ENCODE measurements at regions not wholly inside any gene's neighbourhood (a gene's known extent, or its start where the extent isn't known, plus 50 kb on each side); places are given as distances from the start of the nearest gene placed in this dataset.

GRCh38 chr5:138659561-138659960 lies 84.4 kb upstream of the HSPA9 start:
- TF ChIP-seq ZFX (IDR thresholded peaks at IDR 0.05; ENCODE audit: borderline replicate concordance) (no peak), CTCF (IDR thresholded peaks at IDR 0.05) (no peak)
- no peak overlapping the region for H3K27ac ChIP-seq

- TF ChIP-seq ZFX (IDR thresholded peaks at IDR 0.05; ENCODE audit: borderline replicate concordance) (no peak), CTCF (IDR thresholded peaks at IDR 0.05) (no peak)
- no peak overlapping the region for H3K27ac ChIP-seq
Measured at GRCh38 chr5:138659121-138659520, 83.9 kb upstream of the HSPA9 start.

GRCh38 chr5:138658676-138659075 lies 83.5 kb upstream of the HSPA9 start:
- no peak for TF ChIP-seq CTCF (IDR thresholded peaks at IDR 0.05)
- H3K27ac ChIP-seq: no peak overlapping the region

- no peak for TF ChIP-seq ZFX (IDR thresholded peaks at IDR 0.05; ENCODE audit: borderline replicate concordance)
- no peak for TF ChIP-seq CTCF (IDR thresholded peaks at IDR 0.05)
- H3K27ac ChIP-seq: no peak overlapping the region
Measured at GRCh38 chr5:138657360-138657759, 82.2 kb upstream of the HSPA9 start.

- TF ChIP-seq CTCF (IDR thresholded peaks at IDR 0.05) (no peak), ZFX (IDR thresholded peaks at IDR 0.05; ENCODE audit: borderline replicate concordance) (no peak)
- no peak overlapping the region for H3K27ac ChIP-seq
Measured at GRCh38 chr5:138656916-138657315, 81.7 kb upstream of the HSPA9 start.

GRCh38 chr5:138655530-138656190 lies 80.5 kb upstream of the HSPA9 start:
- no peak overlapping the region for H3K27ac ChIP-seq
- no peak for TF ChIP-seq ZFX (IDR thresholded peaks at IDR 0.05; ENCODE audit: borderline replicate concordance)
- TF ChIP-seq CTCF (IDR thresholded peaks at IDR 0.05): no peak

GRCh38 chr5:138654281-138654867 lies 79.2 kb upstream of the HSPA9 start:
- no peak overlapping the region for H3K27ac ChIP-seq
- TF ChIP-seq ZFX (IDR thresholded peaks at IDR 0.05; ENCODE audit: borderline replicate concordance) (no peak), CTCF (IDR thresholded peaks at IDR 0.05) (no peak)

All from 22Rv1 (cell line).